ENCODE measurements at regions not wholly inside any gene's neighbourhood (a gene's known extent, or its start where the extent isn't known, plus 50 kb on each side); places are given as distances from the start of the nearest gene placed in this dataset.

DNA sequence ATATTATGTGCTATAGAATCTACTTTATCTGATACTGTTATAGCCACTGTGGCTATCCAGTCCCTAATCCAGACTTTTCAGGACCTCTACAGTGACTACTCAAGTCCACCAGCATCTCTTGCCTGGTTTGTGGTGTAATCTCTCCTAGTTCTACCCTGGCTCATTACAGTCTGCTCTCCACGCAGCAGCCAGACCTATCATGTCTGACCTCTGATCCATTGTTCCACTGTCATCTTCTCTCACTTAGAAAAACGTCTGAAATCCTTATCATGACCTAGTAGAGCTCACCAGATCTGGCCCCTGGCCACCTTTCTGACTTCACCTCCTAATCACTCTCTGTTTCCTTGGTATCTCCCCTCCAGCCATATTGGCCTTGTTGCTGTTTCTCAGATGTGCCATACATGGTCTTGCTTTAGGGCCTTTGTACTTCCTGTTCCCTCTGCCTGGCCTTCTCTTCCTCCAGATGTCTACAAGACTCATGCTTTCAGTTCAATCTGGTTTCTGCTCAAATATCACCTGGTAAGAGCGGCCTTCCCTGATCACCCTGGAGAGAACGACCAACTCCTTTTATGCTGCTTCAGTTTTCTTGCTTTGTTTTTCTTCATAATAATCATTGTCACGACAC, 475.5 kb downstream of the AACS start:
- TF ChIP-seq, protein P1, sequence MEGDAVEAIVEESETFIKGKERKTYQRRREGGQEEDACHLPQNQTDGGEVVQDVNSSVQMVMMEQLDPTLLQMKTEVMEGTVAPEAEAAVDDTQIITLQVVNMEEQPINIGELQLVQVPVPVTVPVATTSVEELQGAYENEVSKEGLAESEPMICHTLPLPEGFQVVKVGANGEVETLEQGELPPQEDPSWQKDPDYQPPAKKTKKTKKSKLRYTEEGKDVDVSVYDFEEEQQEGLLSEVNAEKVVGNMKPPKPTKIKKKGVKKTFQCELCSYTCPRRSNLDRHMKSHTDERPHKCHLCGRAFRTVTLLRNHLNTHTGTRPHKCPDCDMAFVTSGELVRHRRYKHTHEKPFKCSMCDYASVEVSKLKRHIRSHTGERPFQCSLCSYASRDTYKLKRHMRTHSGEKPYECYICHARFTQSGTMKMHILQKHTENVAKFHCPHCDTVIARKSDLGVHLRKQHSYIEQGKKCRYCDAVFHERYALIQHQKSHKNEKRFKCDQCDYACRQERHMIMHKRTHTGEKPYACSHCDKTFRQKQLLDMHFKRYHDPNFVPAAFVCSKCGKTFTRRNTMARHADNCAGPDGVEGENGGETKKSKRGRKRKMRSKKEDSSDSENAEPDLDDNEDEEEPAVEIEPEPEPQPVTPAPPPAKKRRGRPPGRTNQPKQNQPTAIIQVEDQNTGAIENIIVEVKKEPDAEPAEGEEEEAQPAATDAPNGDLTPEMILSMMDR (IDR thresholded peaks at IDR 0.05 in 8 of 11, conservative IDR thresholded peaks at IDR 0.05 in 3 of 11) = no peak
- no peak for TF ChIP-seq POLR2AphosphoS5 (IDR thresholded peaks at IDR 0.05)
